Natural killer cell (primary cell): ENCODE measurements at regions not wholly inside any gene's neighbourhood (a gene's known extent, or its start where the extent isn't known, plus 50 kb on each side); places are given as distances from the start of the nearest gene placed in this dataset.

ENCODE experiments used
- ATAC-seq, 3 donors: fragments of 150-1000 bp in 2 of 3; fragments of 200-7000 bp in 1 of 3; cut with Tn5 transposase; 1 replicate in 1 of 3; 2 replicates in 2 of 3; pipeline ENCODE4 v1.10.0; 2021; ENCODE audit warnings: mild to moderate bottlenecking in 2 of 3, moderate library complexity in 2 of 3
- DNase-seq, 2 donors: peaks; one replicate each; pipeline versions ENCODE4 v3.0.0 to v3.0.0-alpha.2; 2013 to 2021; ENCODE audit warnings: mixed read lengths in 1 of 2
- H3K27ac ChIP-seq: one replicate; pipeline ENCODE4 v1.5.1; 2013; ENCODE audit warnings: mild to moderate bottlenecking, low read length
- H3K27me3 ChIP-seq: one replicate; pipeline ENCODE4 v1.6.1; 2013; ENCODE audit warnings: low read length; ENCODE audit not compliant: control insufficient read depth, insufficient read depth
- H3K36me3 ChIP-seq: one replicate; pipeline ENCODE4 v1.6.1; 2013; ENCODE audit warnings: low read length; ENCODE audit not compliant: control insufficient read depth, insufficient read depth
- H3K4me1 ChIP-seq: one replicate; pipeline ENCODE4 v1.6.1; 2013; ENCODE audit warnings: low read length; ENCODE audit not compliant: control insufficient read depth, insufficient read depth
- H3K4me3 ChIP-seq: one replicate; pipeline ENCODE4 v1.5.1; 2013; ENCODE audit warnings: low read length
- H3K9me3 ChIP-seq: one replicate; pipeline ENCODE4 v1.6.1; 2013; ENCODE audit warnings: low read length; ENCODE audit not compliant: control insufficient read depth, insufficient read depth
- H3K27ac Mint-ChIP-seq, 2 donors: one replicate each; pipeline ENCODE4 v1.8.0; 2022; ENCODE audit warnings: mild to moderate bottlenecking in 2 of 2, mixed read lengths in 2 of 2, moderate library complexity in 1 of 2
- H3K27me3 Mint-ChIP-seq, 2 donors: one replicate each; pipeline ENCODE4 v1.8.0; 2022; ENCODE audit warnings: low read depth in 2 of 2, mixed read lengths in 2 of 2
- H3K36me3 Mint-ChIP-seq: one replicate; pipeline ENCODE4 v1.8.0; 2022; ENCODE audit warnings: mixed read lengths
- H3K4me1 Mint-ChIP-seq, 2 donors: one replicate each; pipeline ENCODE4 v1.8.0; 2022; ENCODE audit warnings: mixed read lengths in 2 of 2
- H3K4me3 Mint-ChIP-seq: one replicate; pipeline ENCODE4 v1.8.0; 2022; ENCODE audit warnings: mild to moderate bottlenecking, moderate library complexity, mixed read lengths
- H3K9me3 Mint-ChIP-seq, 2 donors: one replicate each; pipeline ENCODE4 v1.8.0; 2022; ENCODE audit warnings: mixed read lengths in 2 of 2
- WGBS: methylation state at CpG from one replicate; pipeline ENCODE4 v1.1.7; 2013; ENCODE audit warnings: missing lambda C conversion rate; ENCODE audit not compliant: insufficient coverage; 5-methylcytosine and 5-hydroxymethylcytosine counted together
- intact Hi-C: fragments of 100-400 bp; cut with micrococcal nuclease; formaldehyde crosslinking; loops from one replicate; pipeline ENCODE4 v1.14.2; 2022
- TF ChIP-seq, protein P1 (sequence below): fragments of 200-600 bp; IDR thresholded peaks from one replicate; pipeline ENCODE4 v1.8.0; 2022; ENCODE audit warnings: antibody characterized with exemption

DNA sequence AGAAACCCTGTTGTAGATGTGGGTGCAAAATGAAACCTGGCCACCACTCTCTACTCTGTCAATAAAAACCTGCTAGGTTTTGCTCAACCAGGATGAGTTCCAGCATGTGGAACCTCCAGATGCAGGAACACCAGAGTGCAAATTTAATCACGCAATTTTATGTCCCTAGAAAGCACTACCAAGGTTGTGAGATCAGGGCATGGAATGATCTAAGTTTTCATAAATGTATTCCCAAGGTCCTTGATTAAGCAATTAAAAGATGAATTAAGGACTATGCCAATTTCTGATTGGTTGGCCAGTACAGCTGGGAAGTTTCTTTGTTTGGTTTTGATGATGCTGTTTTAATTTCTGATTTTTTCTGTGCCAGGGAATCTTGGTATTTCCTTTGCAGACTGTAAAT lies 179.2 kb downstream of the KCNS3 start:
- Histone ChIP-seq H3K4me3 (no peak overlapping the region), H3K9me3 (no peaks in the 10 kb centered on the region), H3K4me1 (no peaks in the 10 kb centered on the region), H3K27me3 (no peaks in the 10 kb centered on the region), H3K36me3 (no peaks in the 10 kb centered on the region), H3K27ac (no peak overlapping the region)
- 93% methylated on average over 1 of the region's 1 CpG for WGBS
- Mint-ChIP-seq H3K9me3 (peaks cover 3% of the 10 kb centered on the region in 2 donors), H3K27ac (no peak overlapping the region), H3K4me3 (no peak overlapping the region), H3K36me3 (no peaks in the 10 kb centered on the region), H3K4me1 (no peaks in the 10 kb centered on the region), H3K27me3 (no peaks in the 10 kb centered on the region)
- no peak for ATAC-seq
- intact Hi-C loops: no loop called here
- DNase-seq: no peak
- TF ChIP-seq, protein P1, sequence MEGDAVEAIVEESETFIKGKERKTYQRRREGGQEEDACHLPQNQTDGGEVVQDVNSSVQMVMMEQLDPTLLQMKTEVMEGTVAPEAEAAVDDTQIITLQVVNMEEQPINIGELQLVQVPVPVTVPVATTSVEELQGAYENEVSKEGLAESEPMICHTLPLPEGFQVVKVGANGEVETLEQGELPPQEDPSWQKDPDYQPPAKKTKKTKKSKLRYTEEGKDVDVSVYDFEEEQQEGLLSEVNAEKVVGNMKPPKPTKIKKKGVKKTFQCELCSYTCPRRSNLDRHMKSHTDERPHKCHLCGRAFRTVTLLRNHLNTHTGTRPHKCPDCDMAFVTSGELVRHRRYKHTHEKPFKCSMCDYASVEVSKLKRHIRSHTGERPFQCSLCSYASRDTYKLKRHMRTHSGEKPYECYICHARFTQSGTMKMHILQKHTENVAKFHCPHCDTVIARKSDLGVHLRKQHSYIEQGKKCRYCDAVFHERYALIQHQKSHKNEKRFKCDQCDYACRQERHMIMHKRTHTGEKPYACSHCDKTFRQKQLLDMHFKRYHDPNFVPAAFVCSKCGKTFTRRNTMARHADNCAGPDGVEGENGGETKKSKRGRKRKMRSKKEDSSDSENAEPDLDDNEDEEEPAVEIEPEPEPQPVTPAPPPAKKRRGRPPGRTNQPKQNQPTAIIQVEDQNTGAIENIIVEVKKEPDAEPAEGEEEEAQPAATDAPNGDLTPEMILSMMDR: no peak

DNA sequence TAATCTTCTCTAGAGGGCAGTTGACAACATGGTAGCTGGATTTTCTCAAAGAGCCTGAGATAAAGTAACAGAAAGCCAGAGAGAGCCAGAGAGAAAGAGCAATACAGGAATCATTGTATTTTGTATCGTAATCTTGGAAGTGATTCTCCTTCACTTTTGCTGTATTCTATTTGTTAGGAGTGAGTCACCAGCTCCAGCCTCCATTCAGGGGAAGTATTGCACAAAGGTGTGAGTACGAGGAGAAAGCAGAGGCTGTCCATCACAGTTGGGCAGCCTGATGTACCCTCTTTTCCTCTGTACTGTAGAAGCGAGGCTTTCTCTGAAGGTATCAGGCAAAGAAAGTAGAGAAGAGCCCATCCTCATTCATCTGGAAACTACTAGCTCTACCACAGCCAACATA lies 176.8 kb downstream of the KCNS3 start:
- no peak overlapping the region for H3K4me3 ChIP-seq
- no peak overlapping the region for H3K27ac ChIP-seq
- Mint-ChIP-seq H3K4me3 (no peak overlapping the region), H3K27me3 (no peaks in the 10 kb centered on the region), H3K9me3 (peaks cover 3% of the 10 kb centered on the region in 2 donors), H3K27ac (no peak overlapping the region), H3K4me1 (no peaks in the 10 kb centered on the region), H3K36me3 (no peaks in the 10 kb centered on the region)
- 79% methylated on average over 3 of the region's 3 CpGs for WGBS
- intact Hi-C loops: no loop called here
- H3K36me3 ChIP-seq: no peaks in the 10 kb centered on the region
- TF ChIP-seq, protein P1: no peak
- ATAC-seq (no peak), DNase-seq (no peak)
- no peaks in the 10 kb centered on the region for H3K4me1 ChIP-seq
- H3K27me3 ChIP-seq: no peaks in the 10 kb centered on the region
- no peaks in the 10 kb centered on the region for H3K9me3 ChIP-seq

GRCh38 chr2:18050001-18050400 lies 171.5 kb downstream of the KCNS3 start:
- no peaks in the 10 kb centered on the region for H3K27me3 Mint-ChIP-seq
- Histone ChIP-seq H3K36me3 (no peaks in the 10 kb centered on the region), H3K9me3 (no peaks in the 10 kb centered on the region), H3K4me3 (no peak overlapping the region), H3K27me3 (no peaks in the 10 kb centered on the region), H3K4me1 (no peaks in the 10 kb centered on the region), H3K27ac (no peak overlapping the region)
- intact Hi-C loops: no loop called here
- WGBS: 87% methylated on average over 6 of the region's 6 CpGs
- no peaks in the 10 kb centered on the region for H3K36me3 Mint-ChIP-seq
- H3K9me3 Mint-ChIP-seq: peaks cover 4 to 6% of the 10 kb centered on the region in 2 donors
- no peak for ATAC-seq
- TF ChIP-seq, protein P1: no peak
- no peaks in the 10 kb centered on the region for H3K4me1 Mint-ChIP-seq
- no peak overlapping the region for H3K4me3 Mint-ChIP-seq
- no peak for DNase-seq
- no peak overlapping the region for H3K27ac Mint-ChIP-seq

DNA sequence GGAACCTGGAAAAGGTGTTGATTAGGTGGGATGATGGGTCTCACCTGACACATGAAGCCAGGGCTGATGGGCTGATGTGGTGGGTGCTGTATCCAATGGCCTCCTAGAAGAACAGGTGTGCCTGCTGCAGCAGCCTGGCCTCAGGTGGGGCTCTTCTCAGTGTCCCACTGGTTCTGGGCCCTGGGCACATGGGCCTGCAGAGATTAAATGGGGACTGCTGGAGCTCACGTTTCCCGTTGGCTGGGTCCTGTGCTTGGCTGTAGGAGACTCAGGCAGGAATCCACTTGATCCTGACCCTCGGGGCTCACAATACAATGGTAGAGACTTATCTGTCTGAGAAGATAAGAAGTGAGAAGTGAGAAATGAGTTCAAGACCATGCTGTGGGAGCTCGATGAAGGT lies 170.9 kb downstream of the KCNS3 start:
- Histone ChIP-seq H3K27ac (no peak overlapping the region), H3K4me1 (no peaks in the 10 kb centered on the region), H3K9me3 (no peaks in the 10 kb centered on the region), H3K27me3 (no peaks in the 10 kb centered on the region), H3K36me3 (no peaks in the 10 kb centered on the region), H3K4me3 (no peak overlapping the region)
- TF ChIP-seq, protein P1: no peak
- H3K27me3 Mint-ChIP-seq: no peaks in the 10 kb centered on the region
- WGBS: 90% methylated on average over 4 of the region's 4 CpGs
- no peak overlapping the region for H3K27ac Mint-ChIP-seq
- intact Hi-C loops: no loop called here
- no peaks in the 10 kb centered on the region for H3K36me3 Mint-ChIP-seq
- ATAC-seq (no peak), DNase-seq (no peak)
- no peaks in the 10 kb centered on the region for H3K4me1 Mint-ChIP-seq
- no peak overlapping the region for H3K4me3 Mint-ChIP-seq
- peaks cover 4 to 6% of the 10 kb centered on the region in 2 donors for H3K9me3 Mint-ChIP-seq
